GM12872 (cell line): ENCODE measurements at regions not wholly inside any gene's neighbourhood (a gene's known extent, or its start where the extent isn't known, plus 50 kb on each side); places are given as distances from the start of the nearest gene placed in this dataset.

Source experiments
- CTCF ChIP-seq: IDR thresholded peaks from 3 replicates; pipeline ENCODE4 v1.5.1; 2011; ENCODE audit warnings: low read depth, mild to moderate bottlenecking, low read length, moderate library complexity; ENCODE audit not compliant: insufficient read depth

GRCh38 chr4:129748991-129749390 lies 653.0 kb downstream of the C4orf33 start:
- no peak for TF ChIP-seq CTCF

DNA sequence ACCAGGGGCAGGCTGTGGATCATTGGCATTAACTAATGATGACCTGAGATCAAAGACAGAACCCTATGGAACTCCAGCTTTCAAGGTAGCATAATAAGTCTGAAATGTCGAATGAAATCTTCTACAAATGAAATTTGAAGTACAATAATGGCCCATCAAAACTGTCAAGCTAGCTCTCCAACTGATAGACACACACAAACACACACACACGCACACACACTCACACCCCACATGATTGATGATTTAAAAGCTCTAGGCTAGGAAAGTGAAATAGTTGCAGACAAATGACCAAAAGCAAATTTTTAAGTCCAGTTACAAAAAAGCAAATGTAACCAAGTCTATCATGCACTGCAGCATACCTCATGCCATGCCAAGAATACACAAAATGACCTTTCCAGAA lies 655.7 kb downstream of the C4orf33 start:
- no peak for TF ChIP-seq CTCF

DNA sequence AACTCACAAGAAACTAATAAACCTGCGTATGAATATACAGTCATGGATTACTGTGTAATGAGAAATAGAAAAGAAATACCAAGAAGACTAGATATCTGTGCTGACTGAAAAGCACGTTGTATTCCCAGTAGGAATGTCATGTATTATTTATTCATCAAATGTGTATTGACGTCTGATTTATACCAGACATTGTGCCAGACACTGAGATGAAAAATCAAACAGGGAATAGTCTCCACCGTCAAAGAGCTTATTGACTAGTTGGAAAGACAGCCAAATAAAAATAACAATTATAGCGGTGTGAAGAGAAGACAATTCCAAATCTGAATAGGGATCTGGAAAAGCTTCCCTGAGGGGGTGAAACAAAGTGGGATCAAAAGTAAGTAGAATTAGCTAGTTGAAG lies 687.6 kb downstream of the C4orf33 start:
- TF ChIP-seq CTCF, result no peak

GRCh38 chr4:129788486-129788885 lies 692.5 kb downstream of the C4orf33 start:
- TF ChIP-seq CTCF, result no peak

- TF ChIP-seq CTCF, result no peak
These were observed 708.6 kb downstream of the C4orf33 start for GRCh38 chr4:129804461-129804981.

- TF ChIP-seq CTCF, result no peak
These were observed 711.0 kb downstream of the C4orf33 start for GRCh38 chr4:129806986-129807385.

DNA sequence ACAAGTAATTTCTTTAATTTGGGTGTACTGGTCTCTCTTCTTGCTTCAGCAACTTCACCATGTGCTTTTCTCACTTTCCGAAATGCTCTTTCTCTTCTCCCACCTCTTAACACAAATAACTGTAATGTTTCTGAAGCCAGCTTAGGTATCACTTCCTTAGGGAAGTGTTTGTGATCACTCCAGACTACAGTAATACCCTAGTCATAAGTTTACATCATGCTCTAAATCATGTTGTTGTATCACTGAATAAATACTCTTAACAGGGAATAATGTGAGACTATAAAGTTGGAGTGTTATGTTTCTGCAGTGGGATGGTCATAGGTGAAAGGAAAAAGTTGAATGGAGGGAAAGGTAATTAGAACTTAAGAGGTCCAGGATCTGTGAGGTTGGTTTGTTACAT lies 712.3 kb downstream of the C4orf33 start:
- TF ChIP-seq CTCF, result no peak

DNA sequence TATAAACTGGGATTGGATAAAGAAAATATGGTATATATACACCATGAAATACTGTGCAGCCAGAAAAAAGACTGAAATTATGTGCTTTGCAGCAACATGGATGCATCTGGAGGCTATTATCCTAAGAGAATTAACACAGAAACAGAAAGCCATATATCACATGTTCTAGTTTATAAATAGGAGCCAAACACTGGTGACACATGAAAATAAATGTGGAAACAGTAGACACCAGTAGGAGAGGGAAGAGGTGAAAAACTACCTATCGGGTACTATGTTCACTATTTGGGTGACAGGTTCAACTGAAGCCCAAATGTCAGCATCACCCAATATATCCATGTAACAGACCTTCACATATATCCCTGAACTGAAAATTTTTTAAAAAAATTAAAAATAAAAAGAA lies 725.1 kb downstream of the C4orf33 start:
- TF ChIP-seq CTCF, result no peak
